ENCODE measurements at regions not wholly inside any gene's neighbourhood (a gene's known extent, or its start where the extent isn't known, plus 50 kb on each side); places are given as distances from the start of the nearest gene placed in this dataset.

- no peak for TF ChIP-seq CTCF (IDR thresholded peaks at IDR 0.05; ENCODE audit: low read depth, low read length, missing control alignments)
- DNase-seq (ENCODE audit: low read depth) = no peak
- in situ Hi-C loops (cut with HindIII; ENCODE audit: low sequenced_read_pairs) = no loop called here
- H3K4me3 ChIP-seq (ENCODE audit: low read depth, low read length) = no peak overlapping the region
These were observed 185.9 kb upstream of the RASA1 start for GRCh38 chr5:87081511-87082372.

GRCh38 chr5:87094347-87094746 lies 173.3 kb upstream of the RASA1 start:
- in situ Hi-C loops (cut with HindIII; ENCODE audit: low sequenced_read_pairs) = no loop called here
- no peak for DNase-seq (ENCODE audit: low read depth)
- TF ChIP-seq CTCF (IDR thresholded peaks at IDR 0.05; ENCODE audit: low read depth, low read length, missing control alignments) = no peak

GRCh38 chr5:87094833-87095232 lies 172.8 kb upstream of the RASA1 start:
- no peak for TF ChIP-seq CTCF (IDR thresholded peaks at IDR 0.05; ENCODE audit: low read depth, low read length, missing control alignments)
- no peak for DNase-seq (ENCODE audit: low read depth)
- H3K4me3 ChIP-seq (ENCODE audit: low read depth, low read length) = no peak overlapping the region
- in situ Hi-C loops (cut with HindIII; ENCODE audit: low sequenced_read_pairs) = no loop called here

More at GRCh38 chr5:87094347-87094746, 173.3 kb upstream of the RASA1 start:
- H3K4me3 ChIP-seq (ENCODE audit: low read depth, low read length) = no peak overlapping the region

- DNase-seq (ENCODE audit: low read depth) = no peak
- TF ChIP-seq CTCF (IDR thresholded peaks at IDR 0.05; ENCODE audit: low read depth, low read length, missing control alignments) = no peak
- in situ Hi-C loops (cut with HindIII; ENCODE audit: low sequenced_read_pairs) = no loop called here
- no peak overlapping the region for H3K4me3 ChIP-seq (ENCODE audit: low read depth, low read length)
These were observed 171.9 kb upstream of the RASA1 start for GRCh38 chr5:87095787-87096186.

GRCh38 chr5:87097664-87098063 lies 170.0 kb upstream of the RASA1 start:
- no peak for TF ChIP-seq CTCF (IDR thresholded peaks at IDR 0.05; ENCODE audit: low read depth, low read length, missing control alignments)
- no peak for DNase-seq (ENCODE audit: low read depth)
- H3K4me3 ChIP-seq (ENCODE audit: low read depth, low read length) = no peak overlapping the region
- in situ Hi-C loops (cut with HindIII; ENCODE audit: low sequenced_read_pairs) = no loop called here

GRCh38 chr5:87099291-87099839 lies 168.3 kb upstream of the RASA1 start:
- in situ Hi-C loops (cut with HindIII; ENCODE audit: low sequenced_read_pairs) = no loop called here
- no peak for DNase-seq (ENCODE audit: low read depth)
- no peak overlapping the region for H3K4me3 ChIP-seq (ENCODE audit: low read depth, low read length)
- TF ChIP-seq CTCF (IDR thresholded peaks at IDR 0.05; ENCODE audit: low read depth, low read length, missing control alignments) = no peak

Data from astrocyte of the cerebellum (primary cell).